ENCODE measurements at regions not wholly inside any gene's neighbourhood (a gene's known extent, or its start where the extent isn't known, plus 50 kb on each side); places are given as distances from the start of the nearest gene placed in this dataset.

GRCh38 chr15:62753518-62754221 is 288.9 kb upstream of the TPM1 start:
- TF ChIP-seq EZH2 (IDR thresholded peaks at IDR 0.05; ENCODE audit: low read length) = no peak
- TF ChIP-seq, protein P1, sequence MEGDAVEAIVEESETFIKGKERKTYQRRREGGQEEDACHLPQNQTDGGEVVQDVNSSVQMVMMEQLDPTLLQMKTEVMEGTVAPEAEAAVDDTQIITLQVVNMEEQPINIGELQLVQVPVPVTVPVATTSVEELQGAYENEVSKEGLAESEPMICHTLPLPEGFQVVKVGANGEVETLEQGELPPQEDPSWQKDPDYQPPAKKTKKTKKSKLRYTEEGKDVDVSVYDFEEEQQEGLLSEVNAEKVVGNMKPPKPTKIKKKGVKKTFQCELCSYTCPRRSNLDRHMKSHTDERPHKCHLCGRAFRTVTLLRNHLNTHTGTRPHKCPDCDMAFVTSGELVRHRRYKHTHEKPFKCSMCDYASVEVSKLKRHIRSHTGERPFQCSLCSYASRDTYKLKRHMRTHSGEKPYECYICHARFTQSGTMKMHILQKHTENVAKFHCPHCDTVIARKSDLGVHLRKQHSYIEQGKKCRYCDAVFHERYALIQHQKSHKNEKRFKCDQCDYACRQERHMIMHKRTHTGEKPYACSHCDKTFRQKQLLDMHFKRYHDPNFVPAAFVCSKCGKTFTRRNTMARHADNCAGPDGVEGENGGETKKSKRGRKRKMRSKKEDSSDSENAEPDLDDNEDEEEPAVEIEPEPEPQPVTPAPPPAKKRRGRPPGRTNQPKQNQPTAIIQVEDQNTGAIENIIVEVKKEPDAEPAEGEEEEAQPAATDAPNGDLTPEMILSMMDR (optimal IDR thresholded peaks at IDR 0.05 in 1 of 3, IDR thresholded peaks at IDR 0.05 in 1 of 3, conservative IDR thresholded peaks at IDR 0.05 in 1 of 3; ENCODE audit: extremely low read depth in 1 of 3, insufficient read depth in 2 of 3, low read length in 3 of 3) = no peak
- Histone ChIP-seq H3K27me3 (ENCODE audit: control insufficient read depth, extremely low read depth, insufficient read depth, low read length) (no peaks in the 10 kb centered on the region), H3K9ac (ENCODE audit: control insufficient read depth, extremely low read depth, insufficient read depth, low read length) (peak overlapping the region; percentile 55), H3K9me3 (ENCODE audit: control insufficient read depth, low read depth, low read length) (no peaks in the 10 kb centered on the region), H3K4me3 (ENCODE audit: control insufficient read depth in 2 of 3, extremely low read depth in 1 of 3, insufficient read depth in 2 of 3, low read depth in 1 of 3, low read length in 3 of 3) (peak overlapping the region in 1 of 3 experiments; percentile 1), H3K9me1 (ENCODE audit: control insufficient read depth, extremely low read depth, insufficient read depth, low read length) (no peaks in the 10 kb centered on the region), H3K4me1 (ENCODE audit: control insufficient read depth, extremely low read depth, insufficient read depth, low read length) (peaks cover 47% of the 10 kb centered on the region), H2AFZ (ENCODE audit: control insufficient read depth, low read length) (no peak overlapping the region), H3K79me2 (ENCODE audit: control insufficient read depth, insufficient read depth, low read length) (no peaks in the 10 kb centered on the region), H3K36me3 (ENCODE audit: control insufficient read depth in 2 of 2, extremely low read depth in 1 of 2, insufficient read depth in 2 of 2, low read length in 2 of 2) (peaks cover 0 to 1% of the 10 kb centered on the region in 2 experiments), H3K4me2 (ENCODE audit: control insufficient read depth, extremely low read depth, insufficient read depth, low read depth, low read length) (peak overlapping the region; percentile 59), H3K27ac (ENCODE audit: control insufficient read depth, insufficient read depth, low read length) (peak overlapping the region; percentile 88), H4K20me1 (ENCODE audit: control insufficient read depth, extremely low read depth, insufficient read depth, low read length) (no peaks in the 10 kb centered on the region)
- DNase-seq (ENCODE audit: low read depth, low spot score) (no peak), FAIRE-seq (peak; percentile 92)
- dilution Hi-C loops (cut with MboI; ENCODE audit: extremely low pct_ligation_motif_present, low sequenced_read_pairs) = loop anchor here (25.0 kb wide), 1 partner anchor 284 kb away; the partner anchor contains the start of gene TPM1

- Histone ChIP-seq H3K9me1 (ENCODE audit: control insufficient read depth, extremely low read depth, insufficient read depth, low read length) (no peaks in the 10 kb centered on the region), H3K27ac (ENCODE audit: control insufficient read depth, insufficient read depth, low read length) (no peak overlapping the region), H3K9me3 (ENCODE audit: control insufficient read depth, low read depth, low read length) (no peaks in the 10 kb centered on the region), H4K20me1 (ENCODE audit: control insufficient read depth, extremely low read depth, insufficient read depth, low read length) (no peaks in the 10 kb centered on the region), H3K4me1 (ENCODE audit: control insufficient read depth, extremely low read depth, insufficient read depth, low read length) (peaks cover 55% of the 10 kb centered on the region), H3K9ac (ENCODE audit: control insufficient read depth, extremely low read depth, insufficient read depth, low read length) (no peak overlapping the region), H3K27me3 (ENCODE audit: control insufficient read depth, extremely low read depth, insufficient read depth, low read length) (no peaks in the 10 kb centered on the region), H3K4me3 (ENCODE audit: control insufficient read depth in 2 of 3, extremely low read depth in 1 of 3, insufficient read depth in 2 of 3, low read depth in 1 of 3, low read length in 3 of 3) (no peak overlapping the region), H3K4me2 (ENCODE audit: control insufficient read depth, extremely low read depth, insufficient read depth, low read depth, low read length) (no peak overlapping the region), H3K36me3 (ENCODE audit: control insufficient read depth in 2 of 2, extremely low read depth in 1 of 2, insufficient read depth in 2 of 2, low read length in 2 of 2) (peaks cover 0 to 1% of the 10 kb centered on the region in 2 experiments), H3K79me2 (ENCODE audit: control insufficient read depth, insufficient read depth, low read length) (no peaks in the 10 kb centered on the region), H2AFZ (ENCODE audit: control insufficient read depth, low read length) (no peak overlapping the region)
- FAIRE-seq = no peak
- no peak for TF ChIP-seq EZH2 (IDR thresholded peaks at IDR 0.05; ENCODE audit: low read length)
- TF ChIP-seq, protein P1 (optimal IDR thresholded peaks at IDR 0.05 in 1 of 3, IDR thresholded peaks at IDR 0.05 in 1 of 3, conservative IDR thresholded peaks at IDR 0.05 in 1 of 3; ENCODE audit: extremely low read depth in 1 of 3, insufficient read depth in 2 of 3, low read length in 3 of 3) = no peak
- dilution Hi-C loops (cut with MboI; ENCODE audit: extremely low pct_ligation_motif_present, low sequenced_read_pairs) = loop anchor here (25.0 kb wide), 1 partner anchor 281 kb away; the partner anchor contains the start of gene TPM1
- DNase-seq (ENCODE audit: low read depth, low spot score) = no peak
Measured at GRCh38 chr15:62756326-62756994, 286.1 kb upstream of the TPM1 start.

Data from keratinocyte (primary cell).